Bone marrow (tissue), 2 donors: ENCODE measurements at regions not wholly inside any gene's neighbourhood (a gene's known extent, or its start where the extent isn't known, plus 50 kb on each side); places are given as distances from the start of the nearest gene placed in this dataset.

Experiments used
- DNase-seq, 2 donors: peaks; one replicate each; lab custom pipeline; 2025; lab: John Stamatoyannopoulos, UW

- no peak for DNase-seq
These were observed 156.4 kb upstream of the SMIM23 start for GRCh38 chr5:171629221-171629620.

GRCh38 chr5:171629628-171630349, 155.8 kb upstream of the SMIM23 start:
- peak in 1 of 2 donors; percentile 15 for DNase-seq

DNA sequence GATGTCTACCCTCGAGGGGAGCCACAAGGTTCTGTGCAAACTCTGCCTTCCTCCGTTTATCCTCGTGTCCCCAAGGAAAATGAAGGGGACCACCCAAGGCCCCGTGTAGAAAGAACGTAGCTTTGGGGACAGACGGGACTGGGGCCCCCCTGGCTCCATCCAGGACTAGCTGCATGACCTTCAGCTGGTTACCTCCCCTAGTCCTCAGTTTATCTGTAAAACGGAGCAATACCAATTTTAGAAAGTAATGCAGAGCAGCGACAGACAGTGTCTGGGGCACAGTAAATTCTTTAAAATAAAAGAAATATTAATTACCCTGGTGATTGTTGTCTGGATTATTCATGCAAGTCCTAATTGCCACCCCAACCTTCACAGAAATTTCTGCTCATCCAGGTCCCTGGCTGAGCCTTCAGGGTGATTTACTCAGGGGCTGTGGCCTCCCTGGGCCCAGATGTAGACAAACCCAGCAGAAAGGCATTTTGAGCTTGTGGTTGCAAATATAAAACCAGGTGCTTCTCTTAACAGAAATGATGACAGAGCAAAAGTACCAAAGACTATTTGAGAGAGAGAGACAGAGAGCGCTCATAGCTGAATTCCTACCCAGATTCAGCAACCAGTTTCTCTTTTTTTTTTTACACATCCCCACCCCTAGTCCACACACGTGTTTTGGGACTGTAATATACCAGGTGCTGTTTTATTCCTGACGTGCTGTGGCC, 155.1 kb upstream of the SMIM23 start:
- DNase-seq: no peak

DNA sequence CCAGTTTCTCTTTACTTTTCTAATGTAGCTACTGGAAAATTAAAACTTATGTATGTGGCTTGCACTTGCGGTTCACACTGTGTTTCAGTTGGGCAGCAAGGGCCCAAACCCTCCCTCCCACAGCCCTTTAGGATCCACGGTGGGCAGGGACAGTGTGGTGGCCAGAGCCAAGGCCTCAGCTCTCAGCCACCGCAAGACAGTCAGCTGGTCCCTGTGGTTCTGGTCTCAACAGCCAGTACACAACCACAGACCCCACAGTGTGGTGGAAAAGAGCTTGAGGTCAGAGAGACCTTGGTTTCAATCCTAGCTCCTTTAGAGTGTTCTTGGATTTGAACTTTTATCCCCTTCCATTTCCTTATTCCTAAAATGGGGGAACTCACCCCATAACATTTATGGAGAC, 153.0 kb upstream of the SMIM23 start:
- no peak for DNase-seq

DNA sequence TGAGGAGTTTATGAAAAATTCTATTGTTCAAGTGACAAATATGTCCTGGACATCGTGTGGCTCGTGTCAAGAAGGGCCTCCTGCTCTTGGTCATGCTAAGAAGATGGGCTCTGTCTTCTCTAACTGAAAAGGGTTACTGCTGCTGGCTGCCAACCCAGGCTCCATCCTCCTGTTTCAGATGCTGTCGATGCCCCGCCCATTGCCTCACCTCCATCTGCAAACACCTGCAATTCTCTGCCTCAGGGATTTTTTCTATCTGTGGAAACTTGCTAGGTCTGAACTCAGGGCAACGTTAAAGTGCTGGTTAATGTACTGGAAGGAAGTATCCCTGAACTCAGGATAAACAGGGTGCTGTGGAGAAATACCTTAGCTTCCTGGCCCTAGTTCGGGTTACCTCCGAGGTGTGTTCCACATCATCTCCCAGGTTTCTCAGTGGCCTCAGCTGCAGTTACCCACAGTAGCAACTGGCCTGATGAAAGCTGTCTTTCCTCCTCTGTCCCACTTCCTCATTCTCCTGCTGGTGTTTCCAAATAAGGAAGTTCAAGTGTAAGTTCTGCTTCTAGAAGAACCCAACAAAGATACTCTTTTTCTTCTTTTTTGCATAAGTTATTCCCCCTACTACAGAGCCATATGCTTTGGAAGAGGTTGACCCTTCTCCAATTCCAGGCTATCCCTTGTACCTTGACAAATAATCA, 151.7 kb upstream of the SMIM23 start:
- DNase-seq: peak in 1 of 2 donors; percentile 64

DNA sequence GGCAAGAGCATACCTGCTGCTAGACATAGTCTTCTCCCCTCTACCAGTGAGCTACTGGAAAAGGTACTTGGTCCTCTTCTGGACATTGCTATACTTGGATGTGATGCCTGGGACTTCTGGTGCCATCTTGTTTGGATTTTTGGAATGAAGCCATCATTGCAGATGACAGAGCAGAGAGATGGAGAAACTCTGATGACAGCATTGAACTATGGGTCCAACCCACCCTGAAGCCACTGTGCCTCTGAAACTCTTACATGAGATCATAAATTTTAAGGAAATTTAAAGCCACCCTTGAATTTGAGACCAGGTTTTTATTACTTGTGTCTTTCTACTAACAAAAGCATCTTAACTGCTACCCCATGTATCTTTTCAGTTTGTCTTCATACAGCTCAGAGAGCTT, 151.1 kb upstream of the SMIM23 start:
- DNase-seq: no peak

- DNase-seq: no peak
These were observed 150.6 kb upstream of the SMIM23 start for GRCh38 chr5:171635028-171635427.

DNA sequence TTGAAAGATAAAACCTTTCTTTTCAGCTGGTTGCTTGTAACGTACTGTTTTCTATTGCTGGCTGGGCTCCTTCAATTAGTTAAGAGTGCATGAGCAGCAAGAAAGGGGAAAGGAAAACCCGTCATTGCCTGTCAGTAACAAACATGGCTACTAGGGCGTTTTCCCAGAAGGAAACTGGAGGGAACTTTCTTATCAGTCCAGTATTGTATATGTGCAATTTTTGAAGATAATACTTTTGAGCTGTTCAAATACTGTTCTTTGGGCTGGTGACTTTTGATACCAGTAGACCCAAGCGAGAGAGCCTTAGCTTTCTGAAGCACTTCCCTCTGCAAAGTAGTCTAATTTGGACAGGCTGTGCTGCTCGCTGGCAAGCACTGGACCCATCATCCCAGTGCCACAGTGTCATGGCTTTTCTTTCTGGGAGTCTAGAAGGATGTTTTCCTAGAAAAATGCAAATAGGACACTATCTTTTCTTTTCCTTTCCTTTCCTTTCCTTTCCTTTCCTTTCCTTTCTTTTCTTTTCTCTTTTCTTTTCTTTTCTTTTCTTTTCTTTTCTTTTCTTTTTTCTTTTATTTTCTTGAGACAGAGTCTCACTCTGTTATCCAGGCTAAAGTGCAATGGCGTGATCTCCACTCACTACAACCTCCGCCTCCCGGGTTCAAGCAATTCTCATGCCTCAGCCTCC, 149.9 kb upstream of the SMIM23 start:
- DNase-seq: no peak

- no peak for DNase-seq
These were observed 147.8 kb upstream of the SMIM23 start for GRCh38 chr5:171637811-171638210.

- no peak for DNase-seq
These were observed 146.4 kb upstream of the SMIM23 start for GRCh38 chr5:171639205-171639621.

- no peak for DNase-seq
These were observed 145.7 kb upstream of the SMIM23 start for GRCh38 chr5:171639966-171640365.

GRCh38 chr5:171640480-171640879, 145.1 kb upstream of the SMIM23 start:
- no peak for DNase-seq

DNA sequence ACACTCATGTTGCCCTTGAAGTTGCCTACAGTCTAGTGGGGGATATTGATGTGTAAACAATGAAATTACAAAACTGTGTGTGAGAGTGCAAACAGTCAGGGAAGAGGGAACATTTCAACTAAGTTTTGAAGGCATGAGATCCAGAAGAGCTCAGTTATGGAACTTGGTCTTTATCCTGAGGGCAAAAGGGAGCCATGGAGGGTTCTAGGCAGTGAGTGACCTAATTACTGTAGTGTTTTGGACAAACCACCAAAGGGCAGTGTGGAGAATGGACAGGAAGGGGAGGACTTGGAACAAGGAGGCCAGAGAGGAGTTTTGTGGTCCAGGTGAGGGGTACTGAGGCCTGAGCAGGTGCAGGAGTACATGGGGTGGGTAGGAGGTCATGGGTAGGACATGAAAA, 143.7 kb upstream of the SMIM23 start:
- DNase-seq: no peak

- no peak for DNase-seq
These were observed 142.7 kb upstream of the SMIM23 start for GRCh38 chr5:171642894-171643293.

- DNase-seq: no peak
These were observed 141.1 kb upstream of the SMIM23 start for GRCh38 chr5:171644536-171644935.

GRCh38 chr5:171646102-171647042, 139.2 kb upstream of the SMIM23 start:
- no peak for DNase-seq

DNA sequence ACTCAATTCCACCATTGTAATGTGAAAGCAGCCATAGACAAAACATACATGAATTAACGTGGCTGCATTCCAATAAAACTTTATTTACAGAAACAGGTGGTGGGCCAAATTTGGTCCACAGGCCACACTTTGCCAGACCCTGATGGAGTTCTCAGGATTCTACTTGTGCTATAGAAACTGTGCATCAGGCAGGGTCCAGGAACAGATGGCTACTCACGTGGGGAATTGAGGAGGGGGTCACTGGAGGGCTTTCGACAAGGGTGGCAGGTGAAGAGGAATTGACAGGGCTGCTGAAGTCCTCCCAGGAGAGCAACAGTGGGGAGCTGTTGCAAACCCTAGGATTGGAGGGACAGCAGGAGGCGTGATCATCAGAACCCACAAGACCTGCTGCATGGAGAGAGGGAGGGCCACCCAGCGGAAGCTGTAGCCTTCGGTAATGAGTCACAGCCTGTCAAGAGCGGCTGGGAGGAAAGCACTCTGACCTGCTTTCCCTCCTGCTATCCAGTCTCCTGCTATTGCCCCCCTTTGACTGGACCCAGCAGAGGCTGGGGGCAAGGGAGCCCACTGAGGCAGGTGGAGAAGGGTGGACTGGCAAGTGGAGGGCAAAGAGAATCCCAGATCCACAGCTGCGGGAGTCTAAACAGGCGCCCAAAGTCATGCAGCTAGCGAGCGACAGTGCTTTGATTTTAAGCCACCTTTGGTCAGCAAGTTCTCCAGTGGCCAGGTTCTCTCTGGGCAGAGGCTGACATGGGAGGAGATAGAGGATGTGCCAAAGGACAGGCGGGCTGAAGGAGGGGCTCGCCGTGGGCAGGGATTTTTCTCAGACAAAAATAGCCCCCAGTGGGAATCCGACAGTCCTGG, 138.3 kb upstream of the SMIM23 start:
- DNase-seq: no peak

GRCh38 chr5:171647904-171648260, 137.7 kb upstream of the SMIM23 start:
- DNase-seq: no peak

DNA sequence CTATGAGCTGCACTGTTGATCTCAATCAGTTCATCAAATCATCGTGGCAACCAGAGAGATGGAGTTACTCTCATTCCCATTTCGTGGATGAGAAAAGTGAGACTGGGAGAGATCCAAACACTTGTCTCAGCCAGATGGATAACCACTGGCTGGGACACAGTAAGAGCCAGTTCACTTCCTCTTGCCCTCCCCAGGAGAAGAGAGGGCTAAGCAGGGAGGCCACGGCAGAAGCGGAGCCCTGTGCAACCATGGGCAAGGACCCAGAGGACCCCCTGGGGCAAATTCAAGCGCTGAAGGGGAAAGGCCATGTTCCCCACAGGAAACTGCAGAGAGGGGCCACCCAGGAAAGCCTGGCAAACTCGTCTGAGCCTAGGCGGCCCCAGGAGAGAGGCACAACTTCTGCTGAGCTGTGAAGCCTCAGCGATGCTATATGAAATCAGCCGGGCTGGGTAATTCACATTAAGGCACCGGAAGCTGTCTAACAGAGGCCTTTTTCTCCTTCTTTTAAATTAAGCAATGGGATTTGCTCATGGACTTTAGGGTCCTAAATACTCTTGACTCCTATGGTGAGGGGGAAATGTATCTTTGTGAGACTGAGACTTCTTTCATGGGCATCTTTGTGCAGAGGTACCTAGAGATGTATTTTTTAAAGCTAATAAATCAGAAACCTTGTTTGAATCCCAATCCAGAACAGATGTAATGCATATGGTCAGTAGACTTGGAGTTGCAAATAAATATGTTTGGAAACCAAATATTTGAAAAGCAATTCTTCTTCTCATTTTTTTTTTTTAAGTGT, 137.1 kb upstream of the SMIM23 start:
- DNase-seq: no peak

DNA sequence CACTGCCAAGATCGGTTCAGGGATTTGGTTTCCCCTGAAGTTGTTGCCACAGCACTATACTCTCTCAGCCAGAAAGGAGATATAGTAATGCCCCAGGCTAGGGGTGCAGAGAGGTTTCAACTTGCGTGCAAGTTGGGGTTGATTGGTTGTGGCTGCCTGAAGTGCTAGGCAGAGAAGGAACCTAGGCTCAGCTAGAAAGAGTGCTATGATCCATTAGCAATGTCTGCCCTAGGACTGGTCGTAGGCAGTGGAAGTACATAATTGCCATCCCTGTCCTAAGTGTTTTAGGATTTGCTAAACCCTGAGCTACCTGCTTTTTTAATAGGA, 136.6 kb upstream of the SMIM23 start:
- no peak for DNase-seq
